ENCODE measurements at regions not wholly inside any gene's neighbourhood (a gene's known extent, or its start where the extent isn't known, plus 50 kb on each side); places are given as distances from the start of the nearest gene placed in this dataset.

- Histone ChIP-seq H3K4me1 (ENCODE audit: control insufficient read depth, low read depth, low read length) (peaks cover 3% of the 10 kb centered on the region), H3K36me3 (ENCODE audit: control insufficient read depth, low read depth, low read length) (no peaks in the 10 kb centered on the region), H3K9me3 (ENCODE audit: control insufficient read depth, low read depth, low read length) (no peaks in the 10 kb centered on the region), H3K9ac (ENCODE audit: low read length) (no peak overlapping the region), H3K27me3 (ENCODE audit: control insufficient read depth, insufficient read depth, low read length) (no peaks in the 10 kb centered on the region), H3K27ac (ENCODE audit: low read length) (no peak overlapping the region), H3K4me3 (ENCODE audit: low read length) (no peak overlapping the region)
Observed at GRCh38 chr2:62343636-62344337, 147.9 kb downstream of the B3GNT2 start.

- Histone ChIP-seq H3K27ac (ENCODE audit: low read length) (no peak overlapping the region), H3K9ac (ENCODE audit: low read length) (no peak overlapping the region), H3K27me3 (ENCODE audit: control insufficient read depth, insufficient read depth, low read length) (no peaks in the 10 kb centered on the region), H3K9me3 (ENCODE audit: control insufficient read depth, low read depth, low read length) (no peaks in the 10 kb centered on the region), H3K4me3 (ENCODE audit: low read length) (no peak overlapping the region), H3K36me3 (ENCODE audit: control insufficient read depth, low read depth, low read length) (no peaks in the 10 kb centered on the region), H3K4me1 (ENCODE audit: control insufficient read depth, low read depth, low read length) (peaks cover 3% of the 10 kb centered on the region)
Observed at GRCh38 chr2:62343206-62343605, 147.3 kb downstream of the B3GNT2 start.

GRCh38 chr2:62340994-62341484 is 145.1 kb downstream of the B3GNT2 start:
- H3K4me1 ChIP-seq (ENCODE audit: control insufficient read depth, low read depth, low read length): peaks cover 3% of the 10 kb centered on the region
- H3K36me3 ChIP-seq (ENCODE audit: control insufficient read depth, low read depth, low read length): no peaks in the 10 kb centered on the region
- no peak overlapping the region for H3K27ac ChIP-seq (ENCODE audit: low read length)
- H3K9ac ChIP-seq (ENCODE audit: low read length): no peak overlapping the region
- no peak overlapping the region for H3K4me3 ChIP-seq (ENCODE audit: low read length)
- H3K27me3 ChIP-seq (ENCODE audit: control insufficient read depth, insufficient read depth, low read length): no peaks in the 10 kb centered on the region
- H3K9me3 ChIP-seq (ENCODE audit: control insufficient read depth, low read depth, low read length): no peaks in the 10 kb centered on the region

- Histone ChIP-seq H3K4me1 (ENCODE audit: control insufficient read depth, low read depth, low read length) (peaks cover 3% of the 10 kb centered on the region), H3K36me3 (ENCODE audit: control insufficient read depth, low read depth, low read length) (no peaks in the 10 kb centered on the region), H3K9me3 (ENCODE audit: control insufficient read depth, low read depth, low read length) (no peaks in the 10 kb centered on the region), H3K9ac (ENCODE audit: low read length) (no peak overlapping the region), H3K27ac (ENCODE audit: low read length) (no peak overlapping the region), H3K27me3 (ENCODE audit: control insufficient read depth, insufficient read depth, low read length) (no peaks in the 10 kb centered on the region), H3K4me3 (ENCODE audit: low read length) (no peak overlapping the region)
Observed at GRCh38 chr2:62339837-62340236, 143.9 kb downstream of the B3GNT2 start.

GRCh38 chr2:62339413-62339812 is 143.5 kb downstream of the B3GNT2 start:
- Histone ChIP-seq H3K4me3 (ENCODE audit: low read length) (no peak overlapping the region), H3K9me3 (ENCODE audit: control insufficient read depth, low read depth, low read length) (no peaks in the 10 kb centered on the region), H3K9ac (ENCODE audit: low read length) (no peak overlapping the region), H3K27me3 (ENCODE audit: control insufficient read depth, insufficient read depth, low read length) (no peaks in the 10 kb centered on the region), H3K36me3 (ENCODE audit: control insufficient read depth, low read depth, low read length) (no peaks in the 10 kb centered on the region), H3K27ac (ENCODE audit: low read length) (no peak overlapping the region), H3K4me1 (ENCODE audit: control insufficient read depth, low read depth, low read length) (peaks cover 6% of the 10 kb centered on the region)

GRCh38 chr2:62338111-62338510 is 142.2 kb downstream of the B3GNT2 start:
- Histone ChIP-seq H3K27ac (ENCODE audit: low read length) (no peak overlapping the region), H3K9ac (ENCODE audit: low read length) (no peak overlapping the region), H3K4me3 (ENCODE audit: low read length) (no peak overlapping the region), H3K36me3 (ENCODE audit: control insufficient read depth, low read depth, low read length) (no peaks in the 10 kb centered on the region), H3K4me1 (ENCODE audit: control insufficient read depth, low read depth, low read length) (peaks cover 8% of the 10 kb centered on the region), H3K27me3 (ENCODE audit: control insufficient read depth, insufficient read depth, low read length) (no peaks in the 10 kb centered on the region), H3K9me3 (ENCODE audit: control insufficient read depth, low read depth, low read length) (no peaks in the 10 kb centered on the region)

GRCh38 chr2:62337403-62337802 is 141.5 kb downstream of the B3GNT2 start:
- no peaks in the 10 kb centered on the region for H3K27me3 ChIP-seq (ENCODE audit: control insufficient read depth, insufficient read depth, low read length)
- peaks cover 8% of the 10 kb centered on the region for H3K4me1 ChIP-seq (ENCODE audit: control insufficient read depth, low read depth, low read length)
- no peaks in the 10 kb centered on the region for H3K9me3 ChIP-seq (ENCODE audit: control insufficient read depth, low read depth, low read length)
- H3K27ac ChIP-seq (ENCODE audit: low read length): no peak overlapping the region
- no peak overlapping the region for H3K9ac ChIP-seq (ENCODE audit: low read length)
- H3K36me3 ChIP-seq (ENCODE audit: control insufficient read depth, low read depth, low read length): no peaks in the 10 kb centered on the region
- no peak overlapping the region for H3K4me3 ChIP-seq (ENCODE audit: low read length)

- H3K9me3 ChIP-seq (ENCODE audit: control insufficient read depth, low read depth, low read length): no peaks in the 10 kb centered on the region
Observed at GRCh38 chr2:62335612-62336011, 139.7 kb downstream of the B3GNT2 start.

GRCh38 chr2:62334440-62335058 is 138.6 kb downstream of the B3GNT2 start:
- Histone ChIP-seq H3K27ac (ENCODE audit: low read length) (no peak overlapping the region), H3K4me1 (ENCODE audit: control insufficient read depth, low read depth, low read length) (peaks cover 10% of the 10 kb centered on the region), H3K9me3 (ENCODE audit: control insufficient read depth, low read depth, low read length) (no peaks in the 10 kb centered on the region), H3K36me3 (ENCODE audit: control insufficient read depth, low read depth, low read length) (no peaks in the 10 kb centered on the region), H3K27me3 (ENCODE audit: control insufficient read depth, insufficient read depth, low read length) (no peaks in the 10 kb centered on the region), H3K4me3 (ENCODE audit: low read length) (no peak overlapping the region), H3K9ac (ENCODE audit: low read length) (no peak overlapping the region)

More at GRCh38 chr2:62335612-62336011, 139.7 kb downstream of the B3GNT2 start:
- no peak overlapping the region for H3K4me3 ChIP-seq (ENCODE audit: low read length)
- H3K36me3 ChIP-seq (ENCODE audit: control insufficient read depth, low read depth, low read length): no peaks in the 10 kb centered on the region
- no peak overlapping the region for H3K27ac ChIP-seq (ENCODE audit: low read length)
- H3K9ac ChIP-seq (ENCODE audit: low read length): no peak overlapping the region
- no peaks in the 10 kb centered on the region for H3K27me3 ChIP-seq (ENCODE audit: control insufficient read depth, insufficient read depth, low read length)
- H3K4me1 ChIP-seq (ENCODE audit: control insufficient read depth, low read depth, low read length): peaks cover 5% of the 10 kb centered on the region

GRCh38 chr2:62334009-62334408 is 138.1 kb downstream of the B3GNT2 start:
- Histone ChIP-seq H3K4me3 (ENCODE audit: low read length) (no peak overlapping the region), H3K27me3 (ENCODE audit: control insufficient read depth, insufficient read depth, low read length) (no peaks in the 10 kb centered on the region), H3K4me1 (ENCODE audit: control insufficient read depth, low read depth, low read length) (peaks cover 15% of the 10 kb centered on the region), H3K9ac (ENCODE audit: low read length) (no peak overlapping the region), H3K36me3 (ENCODE audit: control insufficient read depth, low read depth, low read length) (no peaks in the 10 kb centered on the region), H3K9me3 (ENCODE audit: control insufficient read depth, low read depth, low read length) (no peaks in the 10 kb centered on the region), H3K27ac (ENCODE audit: low read length) (no peak overlapping the region)

- H3K9ac ChIP-seq (ENCODE audit: low read length): no peak overlapping the region
- no peaks in the 10 kb centered on the region for H3K27me3 ChIP-seq (ENCODE audit: control insufficient read depth, insufficient read depth, low read length)
- H3K4me1 ChIP-seq (ENCODE audit: control insufficient read depth, low read depth, low read length): peaks cover 25% of the 10 kb centered on the region
- H3K27ac ChIP-seq (ENCODE audit: low read length): no peak overlapping the region
- peaks cover 2% of the 10 kb centered on the region for H3K9me3 ChIP-seq (ENCODE audit: control insufficient read depth, low read depth, low read length)
- H3K36me3 ChIP-seq (ENCODE audit: control insufficient read depth, low read depth, low read length): no peaks in the 10 kb centered on the region
- H3K4me3 ChIP-seq (ENCODE audit: low read length): no peak overlapping the region
Observed at GRCh38 chr2:62330959-62331358, 135.0 kb downstream of the B3GNT2 start.

GRCh38 chr2:62329797-62330196 is 133.9 kb downstream of the B3GNT2 start:
- no peak overlapping the region for H3K27ac ChIP-seq (ENCODE audit: low read length)
- H3K4me3 ChIP-seq (ENCODE audit: low read length): no peak overlapping the region
- no peaks in the 10 kb centered on the region for H3K36me3 ChIP-seq (ENCODE audit: control insufficient read depth, low read depth, low read length)
- H3K9ac ChIP-seq (ENCODE audit: low read length): no peak overlapping the region
- no peaks in the 10 kb centered on the region for H3K27me3 ChIP-seq (ENCODE audit: control insufficient read depth, insufficient read depth, low read length)
- H3K4me1 ChIP-seq (ENCODE audit: control insufficient read depth, low read depth, low read length): peaks cover 25% of the 10 kb centered on the region
- H3K9me3 ChIP-seq (ENCODE audit: control insufficient read depth, low read depth, low read length): peaks cover 12% of the 10 kb centered on the region
